HL-60 (cell line): ENCODE measurements at regions not wholly inside any gene's neighbourhood (a gene's known extent, or its start where the extent isn't known, plus 50 kb on each side); places are given as distances from the start of the nearest gene placed in this dataset.

ENCODE experiments used
- POLR2AphosphoS5 ChIP-seq: IDR thresholded peaks from 2 replicates; pipeline ENCODE4 v1.6.1; 2012; ENCODE audit warnings: low read depth
- TF ChIP-seq, protein P1 (sequence below): IDR thresholded peaks from one replicate; pipeline ENCODE4 v1.5.1; 2011; ENCODE audit warnings: low read length, control low read depth, inconsistent platforms; ENCODE audit not compliant: insufficient read depth

DNA sequence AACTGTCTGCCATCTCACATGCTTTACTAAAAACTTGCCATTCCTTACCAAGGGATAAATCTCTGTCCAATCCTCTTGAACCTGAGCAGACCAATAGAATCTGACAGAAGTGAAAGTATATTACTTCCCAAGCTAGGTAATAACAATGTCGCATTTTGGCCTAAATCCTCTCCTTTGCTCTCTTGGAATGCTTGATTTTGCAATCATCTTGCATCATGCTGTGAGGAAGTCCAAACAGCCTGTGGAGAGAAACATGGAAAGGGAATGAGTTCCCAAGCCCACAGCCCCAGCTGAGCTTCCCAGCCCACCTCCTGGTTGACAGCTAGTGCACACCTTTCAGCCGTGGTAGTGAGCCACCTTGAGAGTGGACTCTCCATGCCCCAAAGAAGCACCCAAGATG lies 540.6 kb downstream of the STK39 start:
- TF ChIP-seq, protein P1, sequence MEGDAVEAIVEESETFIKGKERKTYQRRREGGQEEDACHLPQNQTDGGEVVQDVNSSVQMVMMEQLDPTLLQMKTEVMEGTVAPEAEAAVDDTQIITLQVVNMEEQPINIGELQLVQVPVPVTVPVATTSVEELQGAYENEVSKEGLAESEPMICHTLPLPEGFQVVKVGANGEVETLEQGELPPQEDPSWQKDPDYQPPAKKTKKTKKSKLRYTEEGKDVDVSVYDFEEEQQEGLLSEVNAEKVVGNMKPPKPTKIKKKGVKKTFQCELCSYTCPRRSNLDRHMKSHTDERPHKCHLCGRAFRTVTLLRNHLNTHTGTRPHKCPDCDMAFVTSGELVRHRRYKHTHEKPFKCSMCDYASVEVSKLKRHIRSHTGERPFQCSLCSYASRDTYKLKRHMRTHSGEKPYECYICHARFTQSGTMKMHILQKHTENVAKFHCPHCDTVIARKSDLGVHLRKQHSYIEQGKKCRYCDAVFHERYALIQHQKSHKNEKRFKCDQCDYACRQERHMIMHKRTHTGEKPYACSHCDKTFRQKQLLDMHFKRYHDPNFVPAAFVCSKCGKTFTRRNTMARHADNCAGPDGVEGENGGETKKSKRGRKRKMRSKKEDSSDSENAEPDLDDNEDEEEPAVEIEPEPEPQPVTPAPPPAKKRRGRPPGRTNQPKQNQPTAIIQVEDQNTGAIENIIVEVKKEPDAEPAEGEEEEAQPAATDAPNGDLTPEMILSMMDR = no peak
- no peak for TF ChIP-seq POLR2AphosphoS5
